Right lung (tissue), 2 donors: ENCODE measurements at regions not wholly inside any gene's neighbourhood (a gene's known extent, or its start where the extent isn't known, plus 50 kb on each side); places are given as distances from the start of the nearest gene placed in this dataset.

Experiments used
- DNase-seq, 2 donors: peaks; one replicate each; pipeline ENCODE4 v3.0.0-alpha.2; 2013

GRCh38 chr11:112785149-112785548, 176.1 kb upstream of the NCAM1 start:
- DNase-seq = no peak

- DNase-seq = no peak
Measured at GRCh38 chr11:112785719-112786118, 175.5 kb upstream of the NCAM1 start.

GRCh38 chr11:112786196-112786595, 175.0 kb upstream of the NCAM1 start:
- no peak for DNase-seq

GRCh38 chr11:112786886-112787530, 174.2 kb upstream of the NCAM1 start:
- no peak for DNase-seq

- no peak for DNase-seq
Measured at GRCh38 chr11:112789481-112789880, 171.7 kb upstream of the NCAM1 start.

- no peak for DNase-seq
Measured at GRCh38 chr11:112790286-112790685, 170.9 kb upstream of the NCAM1 start.

GRCh38 chr11:112792070-112792469, 169.2 kb upstream of the NCAM1 start:
- DNase-seq = no peak

- no peak for DNase-seq
Measured at GRCh38 chr11:112793416-112793815, 167.8 kb upstream of the NCAM1 start.

- DNase-seq = no peak
Measured at GRCh38 chr11:112794331-112794846, 166.8 kb upstream of the NCAM1 start.

GRCh38 chr11:112795142-112795815, 165.9 kb upstream of the NCAM1 start:
- DNase-seq = no peak

- DNase-seq = no peak
Measured at GRCh38 chr11:112795911-112796649, 165.1 kb upstream of the NCAM1 start.

- no peak for DNase-seq
Measured at GRCh38 chr11:112797092-112797491, 164.1 kb upstream of the NCAM1 start.

GRCh38 chr11:112797648-112798293, 163.4 kb upstream of the NCAM1 start:
- DNase-seq = no peak

GRCh38 chr11:112801025-112801816, 160.0 kb upstream of the NCAM1 start:
- DNase-seq = no peak

- no peak for DNase-seq
Measured at GRCh38 chr11:112801817-112802088, 159.5 kb upstream of the NCAM1 start.

- DNase-seq = no peak
Measured at GRCh38 chr11:112805658-112806057, 155.6 kb upstream of the NCAM1 start.

GRCh38 chr11:112806256-112806655, 155.0 kb upstream of the NCAM1 start:
- DNase-seq = no peak

- DNase-seq = no peak
Measured at GRCh38 chr11:112806876-112807275, 154.3 kb upstream of the NCAM1 start.

- DNase-seq = no peak
Measured at GRCh38 chr11:112809429-112809828, 151.8 kb upstream of the NCAM1 start.

- DNase-seq = no peak
Measured at GRCh38 chr11:112810951-112811350, 150.3 kb upstream of the NCAM1 start.

- DNase-seq = no peak
Measured at GRCh38 chr11:112811783-112812182, 149.4 kb upstream of the NCAM1 start.

GRCh38 chr11:112812729-112813128, 148.5 kb upstream of the NCAM1 start:
- no peak for DNase-seq
